Duodenal mucosa (tissue), 2 donors: ENCODE measurements at regions not wholly inside any gene's neighbourhood (a gene's known extent, or its start where the extent isn't known, plus 50 kb on each side); places are given as distances from the start of the nearest gene placed in this dataset.
A peak's percentile ranks its signal among the peaks of the same experiment; 100 is the strongest.

Experiments used
- H3K27ac ChIP-seq: one replicate; pipeline ENCODE4 v1.7.0; 2013; ENCODE audit warnings: low read depth, low read length
- H3K27me3 ChIP-seq, 2 donors: one replicate each; pipeline ENCODE4 v1.7.0; 2013; ENCODE audit warnings: low read length in 2 of 2, control low read depth in 1 of 2; ENCODE audit not compliant: insufficient read depth in 2 of 2, control insufficient read depth in 1 of 2
- H3K36me3 ChIP-seq, 2 donors: one replicate each; pipeline ENCODE4 v1.7.0; 2013; ENCODE audit warnings: low read length in 2 of 2, control low read depth in 1 of 2; ENCODE audit not compliant: insufficient read depth in 2 of 2, control insufficient read depth in 1 of 2
- H3K4me1 ChIP-seq, 2 donors: one replicate each; pipeline ENCODE4 v1.7.0; 2013; ENCODE audit warnings: low read length in 2 of 2, control low read depth in 1 of 2; ENCODE audit not compliant: insufficient read depth in 2 of 2, control insufficient read depth in 1 of 2
- H3K4me3 ChIP-seq, 2 donors: one replicate each; pipeline ENCODE4 v1.7.0; 2013; ENCODE audit warnings: low read length in 2 of 2, low read depth in 1 of 2
- H3K9ac ChIP-seq, 2 donors: one replicate each; pipeline ENCODE4 v1.7.0; 2013; ENCODE audit warnings: low read length in 2 of 2, low read depth in 1 of 2
- H3K9me3 ChIP-seq, 2 donors: one replicate each; pipeline ENCODE4 v1.7.0; 2013; ENCODE audit warnings: low read length in 2 of 2, control low read depth in 1 of 2; ENCODE audit not compliant: control insufficient read depth in 1 of 2

GRCh38 chr2:8627019-8627691 lies 54.7 kb upstream of the ID2 start:
- Histone ChIP-seq H3K9ac (peak overlapping the region in 1 of 2 donors; percentile 66), H3K4me1 (peaks cover 44 to 45% of the 10 kb centered on the region in 2 donors), H3K4me3 (peak overlapping the region in 1 of 2 donors; percentile 36), H3K27me3 (no peaks in the 10 kb centered on the region), H3K36me3 (no peaks in the 10 kb centered on the region), H3K27ac (no peak overlapping the region), H3K9me3 (no peaks in the 10 kb centered on the region)

GRCh38 chr2:8627692-8628085 lies 54.2 kb upstream of the ID2 start:
- Histone ChIP-seq H3K4me3 (no peak overlapping the region), H3K4me1 (peaks cover 44 to 45% of the 10 kb centered on the region in 2 donors), H3K27me3 (no peaks in the 10 kb centered on the region), H3K36me3 (no peaks in the 10 kb centered on the region), H3K9ac (peak overlapping the region in 1 of 2 donors; percentile 66), H3K9me3 (no peaks in the 10 kb centered on the region), H3K27ac (no peak overlapping the region)

DNA sequence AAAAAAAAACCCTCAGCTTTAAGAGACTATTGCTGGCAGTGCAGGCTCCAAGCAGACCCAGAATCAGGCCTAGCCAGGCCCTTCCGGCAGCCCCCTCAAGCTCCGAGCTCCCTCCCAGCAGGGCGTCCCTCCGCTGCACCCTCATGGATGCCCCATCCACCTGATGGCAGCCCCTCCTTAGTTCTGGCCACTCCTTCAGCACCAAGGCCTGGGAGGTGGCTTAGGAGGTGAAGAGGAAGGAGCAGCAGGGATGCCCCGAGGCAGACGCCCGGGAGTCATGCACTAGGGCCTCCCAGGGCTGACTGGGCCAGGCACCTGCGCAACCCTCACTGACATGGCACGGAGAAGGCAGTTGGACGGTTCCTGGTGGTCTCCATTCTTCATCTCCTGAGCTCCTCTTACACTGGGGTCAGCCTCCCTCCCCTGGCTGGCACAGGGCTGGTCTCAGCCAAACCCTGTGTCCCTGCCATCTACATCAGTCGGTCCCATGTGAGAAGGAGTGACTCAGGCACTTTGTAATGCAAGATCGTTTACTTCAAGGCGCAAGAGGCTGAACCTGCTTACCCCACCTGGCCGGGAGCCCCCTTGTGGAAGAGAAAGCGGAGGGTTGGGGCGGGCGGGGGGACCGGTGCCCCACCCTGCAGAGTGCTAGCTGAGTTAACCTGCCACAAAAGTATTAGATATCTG lies 53.5 kb upstream of the ID2 start:
- no peak overlapping the region for H3K9ac ChIP-seq
- H3K4me3 ChIP-seq = peak overlapping the region in 1 of 2 donors; percentile 13
- no peaks in the 10 kb centered on the region for H3K36me3 ChIP-seq
- no peaks in the 10 kb centered on the region for H3K27me3 ChIP-seq
- H3K4me1 ChIP-seq = peaks cover 45% of the 10 kb centered on the region in 2 donors
- H3K9me3 ChIP-seq = no peaks in the 10 kb centered on the region
- no peak overlapping the region for H3K27ac ChIP-seq

- Histone ChIP-seq H3K27me3 (no peaks in the 10 kb centered on the region), H3K4me3 (no peak overlapping the region), H3K4me1 (peaks cover 45 to 50% of the 10 kb centered on the region in 2 donors), H3K36me3 (no peaks in the 10 kb centered on the region), H3K27ac (no peak overlapping the region), H3K9ac (no peak overlapping the region), H3K9me3 (no peaks in the 10 kb centered on the region)
Observed at GRCh38 chr2:8628866-8629209, 53.0 kb upstream of the ID2 start.

DNA sequence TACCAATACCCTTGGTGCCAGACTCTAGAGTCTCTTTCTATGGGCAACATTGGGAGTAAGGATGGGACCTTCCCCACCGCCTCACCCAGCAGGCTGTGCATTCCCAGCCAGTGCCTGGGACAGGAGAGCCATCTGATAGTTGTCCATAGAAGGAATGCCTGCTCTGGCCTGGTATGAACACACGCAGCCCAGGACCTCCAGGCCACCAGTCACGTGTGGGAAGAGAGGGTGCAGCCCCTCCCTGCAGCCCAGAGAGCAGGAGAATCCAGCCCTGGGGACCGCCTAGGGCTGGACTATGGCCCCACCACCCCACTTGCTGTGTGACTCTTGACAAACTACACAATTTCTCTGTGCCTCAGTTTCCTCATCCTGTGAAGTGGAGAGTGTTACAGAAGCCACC lies 52.5 kb upstream of the ID2 start:
- Histone ChIP-seq H3K27me3 (no peaks in the 10 kb centered on the region), H3K9me3 (no peaks in the 10 kb centered on the region), H3K4me3 (no peak overlapping the region), H3K36me3 (no peaks in the 10 kb centered on the region), H3K27ac (no peak overlapping the region), H3K4me1 (peaks cover 45 to 55% of the 10 kb centered on the region in 2 donors), H3K9ac (no peak overlapping the region)

- H3K27ac ChIP-seq = no peak overlapping the region
- no peaks in the 10 kb centered on the region for H3K27me3 ChIP-seq
- H3K4me3 ChIP-seq = no peak overlapping the region
- no peaks in the 10 kb centered on the region for H3K9me3 ChIP-seq
- H3K9ac ChIP-seq = no peak overlapping the region
- H3K36me3 ChIP-seq = no peaks in the 10 kb centered on the region
- peaks cover 30 to 42% of the 10 kb centered on the region in 2 donors for H3K4me1 ChIP-seq
Observed at GRCh38 chr2:8630676-8631464, 51.0 kb upstream of the ID2 start.

DNA sequence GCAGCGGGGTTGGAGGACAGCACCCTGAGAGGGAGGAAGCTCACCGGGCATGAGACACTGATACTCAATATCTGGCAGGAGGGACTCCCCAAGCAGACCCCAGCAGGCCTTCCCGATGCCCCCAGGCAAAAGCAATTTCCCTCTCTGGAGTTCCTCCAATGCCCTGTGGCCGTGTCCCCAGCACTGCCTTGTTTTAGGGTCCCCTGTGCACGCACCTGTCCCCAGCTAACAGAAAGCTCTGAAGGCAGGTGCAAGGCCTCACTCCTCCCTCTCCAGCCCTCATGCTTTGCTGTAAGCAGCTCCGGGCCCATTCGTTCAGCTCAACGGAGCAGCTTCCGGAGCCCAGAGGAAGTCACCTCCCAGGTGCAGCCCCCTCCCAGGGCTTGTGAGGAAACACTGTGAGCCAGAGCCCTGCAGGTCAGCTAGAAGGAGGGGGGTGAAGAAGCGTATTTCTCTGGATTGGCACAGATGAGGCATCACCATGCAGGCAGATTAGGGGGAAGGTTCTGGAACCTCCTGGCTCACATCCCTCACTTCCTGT lies 50.3 kb upstream of the ID2 start:
- Histone ChIP-seq H3K27ac (no peak overlapping the region), H3K9ac (no peak overlapping the region), H3K4me3 (no peak overlapping the region), H3K36me3 (no peaks in the 10 kb centered on the region), H3K9me3 (no peaks in the 10 kb centered on the region), H3K4me1 (peaks cover 24 to 35% of the 10 kb centered on the region in 2 donors), H3K27me3 (no peaks in the 10 kb centered on the region)
